ENCODE measurements at regions not wholly inside any gene's neighbourhood (a gene's known extent, or its start where the extent isn't known, plus 50 kb on each side); places are given as distances from the start of the nearest gene placed in this dataset.

GRCh38 chr4:66355328-66355727, 685.0 kb upstream of the EPHA5 start:
- DNase-seq: no peak
- Histone ChIP-seq H2BK120ac (ENCODE audit: insufficient read depth, low read length, poor library complexity) (no peak overlapping the region), H3K18ac (ENCODE audit: low read length) (no peak overlapping the region), H3K4me1 (ENCODE audit: control insufficient read depth in 1 of 2, insufficient read depth in 2 of 2, low read length in 2 of 2) (no peaks in the 10 kb centered on the region), H3K36me3 (ENCODE audit: control insufficient read depth in 1 of 2, insufficient read depth in 2 of 2, low read length in 2 of 2) (no peaks in the 10 kb centered on the region), H4K12ac (ENCODE audit: low read depth, low read length) (no peak overlapping the region), H4K8ac (ENCODE audit: low read depth, low read length) (no peak overlapping the region), H3K79me1 (ENCODE audit: low read length) (no peaks in the 10 kb centered on the region), H2BK5ac (ENCODE audit: low read depth, low read length, poor library complexity) (no peak overlapping the region), H3K9ac (ENCODE audit: low read length) (no peak overlapping the region), H4K91ac (ENCODE audit: low read depth, low read length) (no peak overlapping the region), H3K27ac (ENCODE audit: low read depth, low read length) (no peak overlapping the region), H2AFZ (ENCODE audit: insufficient read depth, low read length, poor library complexity) (no peak overlapping the region), H3K14ac (ENCODE audit: low read length) (no peak overlapping the region), H3K79me2 (ENCODE audit: control insufficient read depth, insufficient read depth, low read length, poor library complexity) (no peaks in the 10 kb centered on the region), H3K9me3 (ENCODE audit: insufficient read depth, low read depth, low read length) (no peaks in the 10 kb centered on the region), H3K4ac (ENCODE audit: low read depth, low read length) (no peak overlapping the region), H3K23ac (ENCODE audit: low read length) (no peak overlapping the region), H3K4me2 (ENCODE audit: low read length) (no peak overlapping the region), H3K4me3 (ENCODE audit: low read depth, low read length) (no peak overlapping the region), H2AK5ac (ENCODE audit: low read length) (no peak overlapping the region), H2BK12ac (ENCODE audit: low read length) (no peak overlapping the region), H3K27me3 (ENCODE audit: insufficient read depth, low read length) (no peaks in the 10 kb centered on the region)
- no CpG with 5 or more reads among the region's 2 CpGs for WGBS (ENCODE audit: extremely low coverage, insufficient coverage, insufficient read length)

- no peak overlapping the region for H3K14ac ChIP-seq (ENCODE audit: low read length)
- H4K8ac ChIP-seq (ENCODE audit: low read depth, low read length): no peak overlapping the region
- no peak overlapping the region for H3K4me2 ChIP-seq (ENCODE audit: low read length)
- no peak overlapping the region for H4K12ac ChIP-seq (ENCODE audit: low read depth, low read length)
- no CpG with 5 or more reads among the region's 2 CpGs for WGBS (ENCODE audit: extremely low coverage, insufficient coverage, insufficient read length)
- H3K27ac ChIP-seq (ENCODE audit: low read depth, low read length): no peak overlapping the region
- H2BK120ac ChIP-seq (ENCODE audit: insufficient read depth, low read length, poor library complexity): no peak overlapping the region
- no peak overlapping the region for H2BK5ac ChIP-seq (ENCODE audit: low read depth, low read length, poor library complexity)
- no peaks in the 10 kb centered on the region for H3K79me2 ChIP-seq (ENCODE audit: control insufficient read depth, insufficient read depth, low read length, poor library complexity)
- no peak overlapping the region for H2AK5ac ChIP-seq (ENCODE audit: low read length)
- H3K79me1 ChIP-seq (ENCODE audit: low read length): no peaks in the 10 kb centered on the region
- H3K23ac ChIP-seq (ENCODE audit: low read length): no peak overlapping the region
- no peak overlapping the region for H3K4ac ChIP-seq (ENCODE audit: low read depth, low read length)
- H3K27me3 ChIP-seq (ENCODE audit: insufficient read depth, low read length): no peaks in the 10 kb centered on the region
- no peak overlapping the region for H3K18ac ChIP-seq (ENCODE audit: low read length)
- H3K4me3 ChIP-seq (ENCODE audit: low read depth, low read length): no peak overlapping the region
- H3K36me3 ChIP-seq (ENCODE audit: control insufficient read depth in 1 of 2, insufficient read depth in 2 of 2, low read length in 2 of 2): no peaks in the 10 kb centered on the region
- H3K9ac ChIP-seq (ENCODE audit: low read length): no peak overlapping the region
- H3K4me1 ChIP-seq (ENCODE audit: control insufficient read depth in 1 of 2, insufficient read depth in 2 of 2, low read length in 2 of 2): no peaks in the 10 kb centered on the region
- no peak overlapping the region for H2AFZ ChIP-seq (ENCODE audit: insufficient read depth, low read length, poor library complexity)
- H4K91ac ChIP-seq (ENCODE audit: low read depth, low read length): no peak overlapping the region
- H3K9me3 ChIP-seq (ENCODE audit: insufficient read depth, low read depth, low read length): no peaks in the 10 kb centered on the region
- H2BK12ac ChIP-seq (ENCODE audit: low read length): no peak overlapping the region
- DNase-seq: no peak
Observed at GRCh38 chr4:66351761-66352160, 681.5 kb upstream of the EPHA5 start.

GRCh38 chr4:66340286-66340893, 670.1 kb upstream of the EPHA5 start:
- H3K4ac ChIP-seq (ENCODE audit: low read depth, low read length): no peak overlapping the region
- no peak overlapping the region for H2BK12ac ChIP-seq (ENCODE audit: low read length)
- H4K91ac ChIP-seq (ENCODE audit: low read depth, low read length): no peak overlapping the region
- H3K18ac ChIP-seq (ENCODE audit: low read length): no peak overlapping the region
- H3K14ac ChIP-seq (ENCODE audit: low read length): no peak overlapping the region
- H2BK5ac ChIP-seq (ENCODE audit: low read depth, low read length, poor library complexity): no peak overlapping the region
- no peaks in the 10 kb centered on the region for H3K79me1 ChIP-seq (ENCODE audit: low read length)
- no peak overlapping the region for H3K23ac ChIP-seq (ENCODE audit: low read length)
- H3K4me2 ChIP-seq (ENCODE audit: low read length): no peak overlapping the region
- H3K9ac ChIP-seq (ENCODE audit: low read length): no peak overlapping the region
- H3K4me3 ChIP-seq (ENCODE audit: low read depth, low read length): no peak overlapping the region
- H3K36me3 ChIP-seq (ENCODE audit: control insufficient read depth in 1 of 2, insufficient read depth in 2 of 2, low read length in 2 of 2): no peaks in the 10 kb centered on the region
- H3K79me2 ChIP-seq (ENCODE audit: control insufficient read depth, insufficient read depth, low read length, poor library complexity): no peaks in the 10 kb centered on the region
- no CpG with 5 or more reads among the region's 3 CpGs for WGBS (ENCODE audit: extremely low coverage, insufficient coverage, insufficient read length)
- H2AFZ ChIP-seq (ENCODE audit: insufficient read depth, low read length, poor library complexity): no peak overlapping the region
- H2BK120ac ChIP-seq (ENCODE audit: insufficient read depth, low read length, poor library complexity): no peak overlapping the region
- H2AK5ac ChIP-seq (ENCODE audit: low read length): no peak overlapping the region
- H4K12ac ChIP-seq (ENCODE audit: low read depth, low read length): no peak overlapping the region
- DNase-seq: no peak
- no peaks in the 10 kb centered on the region for H3K4me1 ChIP-seq (ENCODE audit: control insufficient read depth in 1 of 2, insufficient read depth in 2 of 2, low read length in 2 of 2)
- no peak overlapping the region for H4K8ac ChIP-seq (ENCODE audit: low read depth, low read length)
- H3K27me3 ChIP-seq (ENCODE audit: insufficient read depth, low read length): no peaks in the 10 kb centered on the region
- no peaks in the 10 kb centered on the region for H3K9me3 ChIP-seq (ENCODE audit: insufficient read depth, low read depth, low read length)
- no peak overlapping the region for H3K27ac ChIP-seq (ENCODE audit: low read depth, low read length)

GRCh38 chr4:66339007-66339406, 668.7 kb upstream of the EPHA5 start:
- Histone ChIP-seq H3K14ac (ENCODE audit: low read length) (no peak overlapping the region), H3K23ac (ENCODE audit: low read length) (no peak overlapping the region), H3K18ac (ENCODE audit: low read length) (no peak overlapping the region), H3K27ac (ENCODE audit: low read depth, low read length) (no peak overlapping the region), H2AK5ac (ENCODE audit: low read length) (no peak overlapping the region), H3K4ac (ENCODE audit: low read depth, low read length) (no peak overlapping the region), H2BK12ac (ENCODE audit: low read length) (no peak overlapping the region), H2BK5ac (ENCODE audit: low read depth, low read length, poor library complexity) (no peak overlapping the region), H3K79me2 (ENCODE audit: control insufficient read depth, insufficient read depth, low read length, poor library complexity) (no peaks in the 10 kb centered on the region), H4K8ac (ENCODE audit: low read depth, low read length) (no peak overlapping the region), H3K36me3 (ENCODE audit: control insufficient read depth in 1 of 2, insufficient read depth in 2 of 2, low read length in 2 of 2) (no peaks in the 10 kb centered on the region), H2AFZ (ENCODE audit: insufficient read depth, low read length, poor library complexity) (no peak overlapping the region), H3K4me2 (ENCODE audit: low read length) (no peak overlapping the region), H3K4me3 (ENCODE audit: low read depth, low read length) (no peak overlapping the region), H3K9ac (ENCODE audit: low read length) (no peak overlapping the region), H3K79me1 (ENCODE audit: low read length) (no peaks in the 10 kb centered on the region), H3K4me1 (ENCODE audit: control insufficient read depth in 1 of 2, insufficient read depth in 2 of 2, low read length in 2 of 2) (no peaks in the 10 kb centered on the region), H4K12ac (ENCODE audit: low read depth, low read length) (no peak overlapping the region), H2BK120ac (ENCODE audit: insufficient read depth, low read length, poor library complexity) (no peak overlapping the region), H3K27me3 (ENCODE audit: insufficient read depth, low read length) (no peaks in the 10 kb centered on the region), H3K9me3 (ENCODE audit: insufficient read depth, low read depth, low read length) (no peaks in the 10 kb centered on the region), H4K91ac (ENCODE audit: low read depth, low read length) (no peak overlapping the region)
- WGBS (ENCODE audit: extremely low coverage, insufficient coverage, insufficient read length): no CpG with 5 or more reads among the region's 3 CpGs
- DNase-seq: no peak
